ENCODE measurements at regions not wholly inside any gene's neighbourhood (a gene's known extent, or its start where the extent isn't known, plus 50 kb on each side); places are given as distances from the start of the nearest gene placed in this dataset.

GRCh38 chr16:13634959-13635358 lies 285.0 kb upstream of the ERCC4 start:
- Histone ChIP-seq H3K36me3 (replicated peaks in 1 of 2; ENCODE audit: control insufficient read depth in 1 of 2, insufficient read depth in 2 of 2, low read length in 2 of 2) (no peaks in the 10 kb centered on the region), H3K4me2 (replicated peaks; ENCODE audit: extremely low read depth, low read length, poor library complexity, severe bottlenecking) (no peak overlapping the region), H3K9ac (ENCODE audit: insufficient read depth, low read length, poor library complexity, severe bottlenecking) (no peak overlapping the region), H3K27me3 (ENCODE audit: control insufficient read depth in 2 of 2, insufficient read depth in 2 of 2, low read length in 2 of 2) (no peaks in the 10 kb centered on the region), H2AFZ (ENCODE audit: insufficient read depth, low read depth, low read length, poor library complexity, severe bottlenecking) (no peak overlapping the region), H3K79me2 (ENCODE audit: insufficient read depth, low read length) (no peaks in the 10 kb centered on the region), H3K4me1 (ENCODE audit: control insufficient read depth in 1 of 2, insufficient read depth in 2 of 2, low read length in 2 of 2) (no peaks in the 10 kb centered on the region), H4K20me1 (ENCODE audit: insufficient read depth, low read length) (no peaks in the 10 kb centered on the region), H3K4me3 (replicated peaks in 1 of 3; ENCODE audit: low read depth in 2 of 3, low read length in 3 of 3) (no peak overlapping the region), H3K9me3 (replicated peaks in 1 of 2; ENCODE audit: control insufficient read depth in 1 of 2, insufficient read depth in 1 of 2, low read length in 2 of 2) (peaks cover 0 to 3% of the 10 kb centered on the region in 2 donors), H3K27ac (ENCODE audit: low read depth in 1 of 2, low read length in 2 of 2) (no peak overlapping the region)
- 94% methylated on average over 3 of the region's 6 CpGs for WGBS (ENCODE audit: insufficient coverage)
- Mint-ChIP-seq H3K4me1 (no peaks in the 10 kb centered on the region), H3K27ac (no peak overlapping the region), H3K36me3 (no peaks in the 10 kb centered on the region), H3K27me3 (ENCODE audit: low read depth in 3 of 3) (peaks cover 0 to 1% (median 0%) of the 10 kb centered on the region in 3 donors), H3K4me3 (no peak overlapping the region), H3K9me3 (peaks cover 3 to 16% (median 7%) of the 10 kb centered on the region in 7 donors)
- no peak for DNase-seq
- no peak for TF ChIP-seq CTCF (IDR thresholded peaks at IDR 0.05)
- intact Hi-C loops (cut with micrococcal nuclease): no loop called here

GRCh38 chr16:13638218-13638617 lies 281.7 kb upstream of the ERCC4 start:
- Histone ChIP-seq H3K9ac (ENCODE audit: insufficient read depth, low read length, poor library complexity, severe bottlenecking) (no peak overlapping the region), H3K27me3 (ENCODE audit: control insufficient read depth in 2 of 2, insufficient read depth in 2 of 2, low read length in 2 of 2) (no peaks in the 10 kb centered on the region), H3K9me3 (replicated peaks in 1 of 2; ENCODE audit: control insufficient read depth in 1 of 2, insufficient read depth in 1 of 2, low read length in 2 of 2) (peaks cover 0 to 3% of the 10 kb centered on the region in 2 donors), H3K27ac (ENCODE audit: low read depth in 1 of 2, low read length in 2 of 2) (no peak overlapping the region), H4K20me1 (ENCODE audit: insufficient read depth, low read length) (no peaks in the 10 kb centered on the region), H3K79me2 (ENCODE audit: insufficient read depth, low read length) (no peaks in the 10 kb centered on the region), H3K4me1 (ENCODE audit: control insufficient read depth in 1 of 2, insufficient read depth in 2 of 2, low read length in 2 of 2) (no peaks in the 10 kb centered on the region), H3K4me3 (replicated peaks in 1 of 3; ENCODE audit: low read depth in 2 of 3, low read length in 3 of 3) (no peak overlapping the region), H3K36me3 (replicated peaks in 1 of 2; ENCODE audit: control insufficient read depth in 1 of 2, insufficient read depth in 2 of 2, low read length in 2 of 2) (no peaks in the 10 kb centered on the region), H2AFZ (ENCODE audit: insufficient read depth, low read depth, low read length, poor library complexity, severe bottlenecking) (no peak overlapping the region), H3K4me2 (replicated peaks; ENCODE audit: extremely low read depth, low read length, poor library complexity, severe bottlenecking) (no peak overlapping the region)
- Mint-ChIP-seq H3K4me1 (no peaks in the 10 kb centered on the region), H3K27ac (no peak overlapping the region), H3K4me3 (no peak overlapping the region), H3K27me3 (ENCODE audit: low read depth in 3 of 3) (peaks cover 0 to 2% (median 1%) of the 10 kb centered on the region in 3 donors), H3K9me3 (peaks cover 3 to 25% (median 11%) of the 10 kb centered on the region in 7 donors), H3K36me3 (no peaks in the 10 kb centered on the region)
- WGBS (ENCODE audit: insufficient coverage): 90% methylated on average over 1 of the region's 2 CpGs
- TF ChIP-seq CTCF (IDR thresholded peaks at IDR 0.05): no peak
- intact Hi-C loops (cut with micrococcal nuclease): no loop called here
- no peak for DNase-seq

Measured in CD14-positive monocyte (primary cell).